ENCODE measurements at regions not wholly inside any gene's neighbourhood (a gene's known extent, or its start where the extent isn't known, plus 50 kb on each side); places are given as distances from the start of the nearest gene placed in this dataset.

DNA sequence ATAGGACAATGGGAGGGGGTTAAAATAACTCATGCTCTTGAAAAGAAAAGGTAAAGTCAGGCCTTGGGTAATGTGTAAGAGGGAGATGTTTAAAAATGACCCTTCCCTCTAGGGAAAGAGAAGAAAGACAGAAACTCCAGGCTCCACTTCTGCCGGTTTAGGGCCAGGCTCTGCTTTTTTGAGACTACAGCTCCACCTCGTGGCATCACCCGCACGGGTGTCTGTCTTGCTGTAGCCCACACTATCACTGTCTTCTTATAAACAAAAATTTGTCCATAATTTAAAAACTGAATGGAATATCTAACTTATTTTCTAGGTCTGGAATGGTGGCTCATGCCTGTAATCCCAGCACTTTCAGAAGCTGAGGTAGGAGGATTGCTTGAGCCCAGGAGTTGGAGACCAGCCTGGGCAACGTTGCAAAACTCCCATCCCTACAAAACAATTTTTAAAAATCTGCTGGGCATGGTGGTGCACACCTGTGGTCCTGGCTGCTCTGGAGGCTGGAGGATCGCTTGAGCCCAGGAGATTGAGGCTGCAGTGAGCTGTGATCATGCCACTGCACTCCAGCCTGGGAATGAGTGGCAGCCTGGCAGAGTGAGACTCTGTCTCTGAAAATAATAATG is 65.1 kb upstream of the GTF3A start:
- TF ChIP-seq, protein P1, sequence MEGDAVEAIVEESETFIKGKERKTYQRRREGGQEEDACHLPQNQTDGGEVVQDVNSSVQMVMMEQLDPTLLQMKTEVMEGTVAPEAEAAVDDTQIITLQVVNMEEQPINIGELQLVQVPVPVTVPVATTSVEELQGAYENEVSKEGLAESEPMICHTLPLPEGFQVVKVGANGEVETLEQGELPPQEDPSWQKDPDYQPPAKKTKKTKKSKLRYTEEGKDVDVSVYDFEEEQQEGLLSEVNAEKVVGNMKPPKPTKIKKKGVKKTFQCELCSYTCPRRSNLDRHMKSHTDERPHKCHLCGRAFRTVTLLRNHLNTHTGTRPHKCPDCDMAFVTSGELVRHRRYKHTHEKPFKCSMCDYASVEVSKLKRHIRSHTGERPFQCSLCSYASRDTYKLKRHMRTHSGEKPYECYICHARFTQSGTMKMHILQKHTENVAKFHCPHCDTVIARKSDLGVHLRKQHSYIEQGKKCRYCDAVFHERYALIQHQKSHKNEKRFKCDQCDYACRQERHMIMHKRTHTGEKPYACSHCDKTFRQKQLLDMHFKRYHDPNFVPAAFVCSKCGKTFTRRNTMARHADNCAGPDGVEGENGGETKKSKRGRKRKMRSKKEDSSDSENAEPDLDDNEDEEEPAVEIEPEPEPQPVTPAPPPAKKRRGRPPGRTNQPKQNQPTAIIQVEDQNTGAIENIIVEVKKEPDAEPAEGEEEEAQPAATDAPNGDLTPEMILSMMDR (IDR thresholded peaks at IDR 0.05; ENCODE audit: borderline replicate concordance, extremely low read depth, low read length, poor library complexity, severe bottlenecking) = peak; percentile 85
- TF ChIP-seq EZH2 (IDR thresholded peaks at IDR 0.05; ENCODE audit: borderline replicate concordance, low read depth, low read length, severe bottlenecking) = no peak
